OCI-LY3 (cell line): ENCODE measurements at regions not wholly inside any gene's neighbourhood (a gene's known extent, or its start where the extent isn't known, plus 50 kb on each side); places are given as distances from the start of the nearest gene placed in this dataset.

Source experiments
- H2AFZ ChIP-seq: fragments of 200-600, 300-600 bp; shearing (Covaris generic); 2 replicates; pipeline ENCODE4 v1.6.0; 2014; ENCODE audit warnings: antibody characterized with exemption, low read depth, low read length
- H3K27ac ChIP-seq: fragments of 200-600, 300-600 bp; sonication (generic); 2 replicates; pipeline ENCODE4 v1.5.1; 2014; ENCODE audit warnings: mild to moderate bottlenecking, low read length, moderate library complexity, mixed read lengths
- H3K27me3 ChIP-seq: fragments of 200-600, 300-600 bp; sonication (generic); 2 replicates; pipeline ENCODE4 v1.6.1; 2014; ENCODE audit warnings: low read depth, low read length, mixed read lengths
- H3K36me3 ChIP-seq: fragments of 200-600, 300-600 bp; sonication (generic); replicated peaks from 2 replicates; pipeline ENCODE3; 2014; ENCODE audit warnings: low read depth, low read length, mixed read lengths
- H3K4me1 ChIP-seq: fragments of 300-600, 200-600 bp; sonication (generic); 2 replicates; pipeline ENCODE4 v1.6.1; 2014; ENCODE audit warnings: low read length, mixed read lengths
- H3K4me2 ChIP-seq: fragments of 200-600, 300-600 bp; sonication (generic); 2 replicates; pipeline ENCODE4 v1.6.1; 2014; ENCODE audit warnings: low read length, mixed read lengths
- H3K4me3 ChIP-seq: fragments of 300-600, 200-600 bp; sonication (generic); 2 replicates; pipeline ENCODE4 v1.5.1; 2014; ENCODE audit warnings: antibody characterized with exemption, mild to moderate bottlenecking, low read length, moderate library complexity
- H3K79me2 ChIP-seq: fragments of 300-600, 200-600 bp; shearing (Covaris generic); 2 replicates; pipeline ENCODE4 v1.6.1; 2014; ENCODE audit warnings: mild to moderate bottlenecking, low read length, mixed read lengths
- H3K9ac ChIP-seq: fragments of 300-600, 200-600 bp; shearing (Covaris generic); 2 replicates; pipeline ENCODE4 v1.6.0; 2014; ENCODE audit warnings: mild to moderate bottlenecking, low read length, moderate library complexity
- H3K9me3 ChIP-seq: fragments of 200-600, 300-600 bp; shearing (Covaris generic); 2 replicates; pipeline ENCODE4 v1.6.1; 2014; ENCODE audit warnings: low read length, mixed read lengths; ENCODE audit not compliant: insufficient read depth
- H4K20me1 ChIP-seq: fragments of 200-600, 300-600 bp; sonication (generic); 2 replicates; pipeline ENCODE4 v1.6.1; 2016; ENCODE audit warnings: low read length, mixed read lengths; ENCODE audit not compliant: insufficient read depth
- EZH2phosphoT487 ChIP-seq: fragments of 200-600 bp; shearing (Covaris generic); IDR thresholded peaks from 2 replicates; pipeline ENCODE4 v1.6.1; 2018; ENCODE audit warnings: antibody characterized with exemption, mixed run types, low read depth
- TF ChIP-seq, protein P1 (sequence below): fragments of 200-600, 300-600 bp; sonication (generic); IDR thresholded peaks from 2 replicates; pipeline ENCODE4 v1.5.1; 2014; ENCODE audit warnings: antibody characterized with exemption, low read length, low read depth

DNA sequence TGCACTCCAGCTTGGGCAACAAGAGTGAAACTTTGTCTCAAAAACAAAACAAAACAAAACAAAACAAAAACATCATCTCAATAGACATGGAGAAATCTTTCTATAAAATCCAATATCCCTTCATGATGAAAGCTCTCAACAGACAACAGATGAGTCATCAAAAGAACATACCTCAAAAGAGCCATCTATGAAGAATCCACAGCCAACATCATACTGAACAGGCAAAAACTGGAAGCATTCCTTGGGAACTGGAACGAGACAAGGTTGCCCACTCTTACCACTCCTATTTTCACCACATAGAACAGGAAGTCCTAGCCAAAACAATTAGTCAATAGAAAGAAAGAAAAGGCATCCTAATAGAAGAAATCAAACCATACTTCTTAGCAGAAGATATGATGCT lies 77.8 kb upstream of the USP9Y start:
- no peak overlapping the region for H3K4me3 ChIP-seq
- H3K36me3 ChIP-seq = no peaks in the 10 kb centered on the region
- H3K9me3 ChIP-seq = no peaks in the 10 kb centered on the region
- no peaks in the 10 kb centered on the region for H3K4me1 ChIP-seq
- no peak overlapping the region for H3K4me2 ChIP-seq
- H4K20me1 ChIP-seq = no peaks in the 10 kb centered on the region
- H3K9ac ChIP-seq = no peak overlapping the region
- H3K27me3 ChIP-seq = no peaks in the 10 kb centered on the region
- H2AFZ ChIP-seq = no peak overlapping the region
- H3K79me2 ChIP-seq = no peaks in the 10 kb centered on the region
- no peak for TF ChIP-seq EZH2phosphoT487
- TF ChIP-seq, protein P1, sequence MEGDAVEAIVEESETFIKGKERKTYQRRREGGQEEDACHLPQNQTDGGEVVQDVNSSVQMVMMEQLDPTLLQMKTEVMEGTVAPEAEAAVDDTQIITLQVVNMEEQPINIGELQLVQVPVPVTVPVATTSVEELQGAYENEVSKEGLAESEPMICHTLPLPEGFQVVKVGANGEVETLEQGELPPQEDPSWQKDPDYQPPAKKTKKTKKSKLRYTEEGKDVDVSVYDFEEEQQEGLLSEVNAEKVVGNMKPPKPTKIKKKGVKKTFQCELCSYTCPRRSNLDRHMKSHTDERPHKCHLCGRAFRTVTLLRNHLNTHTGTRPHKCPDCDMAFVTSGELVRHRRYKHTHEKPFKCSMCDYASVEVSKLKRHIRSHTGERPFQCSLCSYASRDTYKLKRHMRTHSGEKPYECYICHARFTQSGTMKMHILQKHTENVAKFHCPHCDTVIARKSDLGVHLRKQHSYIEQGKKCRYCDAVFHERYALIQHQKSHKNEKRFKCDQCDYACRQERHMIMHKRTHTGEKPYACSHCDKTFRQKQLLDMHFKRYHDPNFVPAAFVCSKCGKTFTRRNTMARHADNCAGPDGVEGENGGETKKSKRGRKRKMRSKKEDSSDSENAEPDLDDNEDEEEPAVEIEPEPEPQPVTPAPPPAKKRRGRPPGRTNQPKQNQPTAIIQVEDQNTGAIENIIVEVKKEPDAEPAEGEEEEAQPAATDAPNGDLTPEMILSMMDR = no peak
- no peak overlapping the region for H3K27ac ChIP-seq

DNA sequence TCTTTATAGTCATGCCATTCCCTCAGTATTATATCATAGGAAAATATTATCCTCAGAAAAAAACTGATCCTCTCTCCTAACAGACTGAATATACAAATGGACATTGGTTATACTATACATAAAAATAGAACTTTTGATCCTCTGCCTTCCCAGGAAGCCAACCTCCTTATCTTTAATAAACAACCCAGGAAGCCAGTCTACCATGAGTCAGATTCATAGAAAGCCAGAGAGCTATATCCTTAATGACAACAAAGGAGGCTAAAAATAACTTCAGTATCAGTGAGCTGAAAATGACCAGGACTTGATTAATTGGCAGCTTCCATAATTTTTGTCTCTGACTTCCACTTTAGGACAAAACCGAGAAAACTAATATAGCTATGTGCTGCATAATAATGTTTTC lies 58.0 kb upstream of the USP9Y start:
- no peak for TF ChIP-seq EZH2phosphoT487
- TF ChIP-seq, protein P1 = no peak
- no peak overlapping the region for H3K27ac ChIP-seq
- no peaks in the 10 kb centered on the region for H3K4me1 ChIP-seq
- H3K4me2 ChIP-seq = no peak overlapping the region
- no peaks in the 10 kb centered on the region for H3K27me3 ChIP-seq
- no peaks in the 10 kb centered on the region for H3K79me2 ChIP-seq
- no peaks in the 10 kb centered on the region for H3K36me3 ChIP-seq
- H3K4me3 ChIP-seq = no peak overlapping the region
- no peaks in the 10 kb centered on the region for H4K20me1 ChIP-seq
- H2AFZ ChIP-seq = no peak overlapping the region
- no peak overlapping the region for H3K9ac ChIP-seq
- no peaks in the 10 kb centered on the region for H3K9me3 ChIP-seq

DNA sequence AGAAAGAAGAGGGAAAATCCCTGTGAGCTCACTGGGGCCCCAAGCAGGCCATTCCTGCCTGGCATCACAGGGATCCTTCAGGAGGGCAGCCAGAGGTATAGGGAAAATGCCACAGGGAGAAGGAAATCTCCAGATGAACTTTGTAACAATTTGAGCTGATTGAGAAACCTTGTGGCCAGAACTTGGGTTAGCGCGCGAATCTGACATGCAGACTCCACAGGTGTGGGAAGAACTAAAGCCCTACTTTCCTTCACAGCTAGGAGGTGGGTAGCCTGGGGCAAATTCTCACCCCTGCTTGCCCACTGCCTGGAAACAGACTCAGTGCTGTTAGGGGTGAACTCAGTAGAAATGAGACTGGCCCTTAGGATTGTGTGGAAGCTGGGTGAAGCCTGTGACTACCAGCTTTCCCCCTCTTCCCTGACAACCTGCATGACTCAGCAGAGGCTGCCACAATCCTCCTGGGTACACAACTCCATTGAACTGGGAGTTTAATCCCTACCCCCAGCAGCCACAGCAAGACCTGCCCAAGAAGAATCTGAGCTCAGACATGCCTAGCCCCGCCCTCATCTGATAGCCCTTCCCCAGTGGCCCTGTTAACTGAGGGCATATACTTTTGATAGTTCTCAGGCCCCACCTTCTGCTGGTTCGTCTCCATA lies 57.2 kb upstream of the USP9Y start:
- Histone ChIP-seq H3K36me3 (no peaks in the 10 kb centered on the region), H3K9ac (no peak overlapping the region), H3K4me2 (no peak overlapping the region), H3K9me3 (no peaks in the 10 kb centered on the region), H3K27ac (no peak overlapping the region), H3K4me1 (no peaks in the 10 kb centered on the region), H4K20me1 (no peaks in the 10 kb centered on the region), H3K4me3 (no peak overlapping the region), H3K79me2 (no peaks in the 10 kb centered on the region), H3K27me3 (no peaks in the 10 kb centered on the region), H2AFZ (no peak overlapping the region)
- TF ChIP-seq, protein P1 = no peak
- no peak for TF ChIP-seq EZH2phosphoT487

DNA sequence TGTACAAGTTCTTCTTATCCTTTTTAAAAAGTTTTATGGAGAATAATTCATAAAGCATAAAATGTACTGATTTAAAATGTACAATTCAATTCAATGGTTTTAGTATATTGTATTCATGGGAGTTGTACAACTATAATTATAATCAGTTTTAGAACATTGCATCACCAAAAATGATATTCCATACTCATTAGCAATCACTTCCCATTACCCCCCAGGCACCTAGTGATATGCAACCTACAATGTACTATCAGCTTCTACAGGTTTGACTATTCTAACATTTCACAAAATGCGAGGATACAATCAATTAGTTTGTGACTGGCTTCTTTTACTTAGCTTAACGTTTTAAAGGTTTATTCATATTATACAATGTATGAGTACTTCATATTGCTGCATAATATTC lies 49.9 kb upstream of the USP9Y start:
- no peaks in the 10 kb centered on the region for H3K27me3 ChIP-seq
- H3K79me2 ChIP-seq = no peaks in the 10 kb centered on the region
- no peak overlapping the region for H3K4me3 ChIP-seq
- H3K36me3 ChIP-seq = no peaks in the 10 kb centered on the region
- TF ChIP-seq EZH2phosphoT487 = no peak
- TF ChIP-seq, protein P1 = no peak
- no peaks in the 10 kb centered on the region for H4K20me1 ChIP-seq
- H3K4me1 ChIP-seq = no peaks in the 10 kb centered on the region
- H3K27ac ChIP-seq = no peak overlapping the region
- no peak overlapping the region for H3K9ac ChIP-seq
- no peaks in the 10 kb centered on the region for H3K9me3 ChIP-seq
- no peak overlapping the region for H2AFZ ChIP-seq
- no peak overlapping the region for H3K4me2 ChIP-seq
